ENCODE measurements at regions not wholly inside any gene's neighbourhood (a gene's known extent, or its start where the extent isn't known, plus 50 kb on each side); places are given as distances from the start of the nearest gene placed in this dataset.

DNA sequence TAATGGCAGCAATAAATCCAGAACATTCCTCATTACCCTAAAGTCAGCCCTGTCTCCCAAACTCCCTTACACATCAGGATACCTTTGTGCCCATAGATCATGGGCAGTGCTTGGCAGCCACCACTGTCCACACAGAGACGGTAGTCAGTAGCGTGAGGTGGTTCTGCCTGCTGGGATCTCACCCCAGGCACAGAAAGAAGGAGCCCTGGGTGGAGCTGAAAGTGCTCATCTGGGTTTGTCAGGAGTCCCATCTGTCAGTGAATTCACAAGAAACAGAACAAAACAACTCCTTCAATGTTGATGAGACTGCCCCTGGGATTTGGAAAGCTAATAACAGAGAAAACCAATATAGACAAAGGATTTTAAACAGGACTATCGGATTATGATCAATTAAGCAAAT lies 90.2 kb upstream of the PRSS58 start:
- no peak for DNase-seq (ENCODE audit: low read depth in 3 of 3, low spot score in 2 of 3)

DNA sequence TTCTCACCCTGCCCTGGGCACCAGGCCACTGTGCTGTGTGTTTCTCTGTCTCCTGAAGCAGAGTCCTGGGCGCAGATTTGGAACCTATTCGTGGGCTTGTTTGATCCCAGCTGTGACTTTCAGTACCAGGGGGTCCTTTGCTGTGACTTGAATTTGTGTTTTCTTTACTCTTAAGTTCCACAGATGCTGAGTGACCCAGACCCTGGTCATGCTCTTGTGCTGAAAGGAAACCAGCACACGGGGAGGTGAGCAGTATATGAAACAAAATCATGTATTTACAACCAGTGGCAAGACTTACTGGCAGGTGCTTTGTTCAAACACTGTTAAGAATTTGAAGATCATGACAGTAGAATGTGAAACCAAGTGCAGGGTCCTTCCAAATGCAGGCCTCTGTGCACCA lies 89.2 kb upstream of the PRSS58 start:
- DNase-seq (ENCODE audit: low read depth in 3 of 3, low spot score in 2 of 3), result no peak

DNA sequence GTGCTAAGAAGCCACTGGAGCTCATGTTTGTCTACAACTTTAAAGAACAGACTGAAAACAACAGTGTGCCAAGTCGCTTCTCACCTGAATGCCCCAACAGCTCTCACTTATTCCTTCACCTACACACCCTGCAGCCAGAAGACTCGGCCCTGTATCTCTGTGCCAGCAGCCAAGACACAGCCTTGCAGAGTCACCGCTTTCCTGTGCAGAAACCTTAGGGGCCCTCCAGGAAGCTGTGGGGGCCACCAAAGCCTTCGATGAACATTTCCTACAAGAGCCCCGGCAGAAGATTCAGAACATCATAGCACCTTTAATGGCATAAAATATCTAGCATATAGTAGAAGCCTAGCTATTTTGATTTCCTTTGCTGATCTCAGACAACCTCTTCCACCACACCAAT lies 88.0 kb upstream of the PRSS58 start:
- DNase-seq (ENCODE audit: low read depth in 3 of 3, low spot score in 2 of 3), result no peak

DNA sequence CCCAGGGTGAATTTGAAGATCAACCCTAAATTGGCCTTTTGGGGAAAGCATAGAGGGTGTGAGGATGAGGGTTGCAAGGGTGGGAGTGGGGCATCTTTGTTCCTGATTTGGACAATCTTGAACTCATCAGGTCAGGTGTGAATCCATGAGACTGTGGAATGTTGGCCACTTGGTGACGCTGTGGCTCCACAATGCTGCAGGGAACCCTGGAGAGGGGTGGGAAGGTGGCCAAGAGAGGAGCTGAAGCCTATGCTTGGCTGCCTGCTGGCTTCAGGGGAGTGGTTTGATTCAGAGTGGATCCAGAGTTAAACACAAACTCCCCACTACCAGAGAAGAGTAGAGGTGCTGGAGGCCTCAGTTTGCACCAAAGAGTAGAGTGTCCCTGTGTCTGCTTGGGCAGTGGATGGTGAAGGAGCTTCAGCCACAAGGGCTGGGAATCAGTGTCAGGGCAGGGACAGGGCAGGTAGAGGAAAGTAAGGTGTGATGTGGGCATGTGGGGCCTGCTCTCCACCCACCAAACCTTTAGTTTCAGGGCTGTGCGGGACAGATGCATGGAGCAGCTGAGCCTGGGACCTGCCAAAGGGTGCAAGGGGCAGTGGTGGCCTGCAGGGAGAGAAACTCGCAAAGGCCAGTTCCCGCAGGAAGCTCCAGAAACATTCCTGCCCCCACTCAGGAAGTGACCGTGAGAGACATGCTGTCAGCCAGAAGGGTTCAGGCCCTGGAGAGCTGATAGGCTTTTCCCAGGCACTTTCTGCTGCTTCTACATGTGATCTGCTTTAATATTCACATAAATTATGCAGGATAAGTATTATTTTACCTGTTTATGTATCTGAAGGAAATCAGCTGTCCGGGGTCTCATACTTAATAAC lies 81.0 kb upstream of the PRSS58 start:
- no peak for DNase-seq (ENCODE audit: low read depth in 3 of 3, low spot score in 2 of 3)

DNA sequence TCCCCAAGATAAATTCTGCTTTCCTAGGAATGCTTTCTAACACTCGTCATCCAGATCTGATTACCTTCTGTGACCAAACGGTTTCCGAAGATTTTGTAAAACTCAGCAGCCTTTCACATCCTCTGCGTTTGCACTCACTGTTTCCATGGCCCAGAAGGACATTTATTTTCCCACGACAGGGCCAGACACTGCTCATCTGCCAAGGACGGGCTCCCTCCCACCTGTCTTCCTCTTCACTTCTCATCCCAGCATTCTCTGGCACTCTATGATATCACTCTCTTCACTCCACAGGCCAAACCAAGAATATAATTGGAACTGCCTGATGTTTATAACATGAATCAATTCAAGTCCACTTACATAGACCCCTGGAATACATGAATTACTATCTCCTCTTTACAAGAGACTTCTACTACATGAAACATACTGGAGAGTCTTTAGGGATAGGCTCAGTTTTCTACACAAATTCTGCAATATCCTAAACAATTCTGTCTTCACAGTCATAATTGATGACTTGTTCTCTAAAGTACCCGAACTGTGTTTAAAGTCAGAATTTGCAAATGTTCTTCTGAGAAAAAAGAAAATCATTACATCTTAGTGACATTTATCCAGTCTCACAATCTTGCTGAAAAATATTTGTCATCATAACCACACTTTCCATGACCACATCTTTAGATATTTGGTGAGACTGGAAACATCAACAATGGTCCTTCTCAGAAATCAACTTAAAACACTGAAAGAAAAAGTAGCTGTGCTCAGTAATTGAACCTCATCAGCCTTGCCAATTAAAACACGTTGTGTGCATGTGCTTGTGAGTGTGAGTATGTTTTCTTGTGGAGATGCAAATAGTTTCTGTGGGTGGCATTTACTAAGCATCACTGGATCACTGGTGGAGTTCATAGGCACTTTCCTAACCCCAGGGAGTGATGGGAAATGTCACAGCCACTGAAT lies 79.5 kb upstream of the PRSS58 start:
- DNase-seq (ENCODE audit: low read depth in 3 of 3, low spot score in 2 of 3), result no peak

DNA sequence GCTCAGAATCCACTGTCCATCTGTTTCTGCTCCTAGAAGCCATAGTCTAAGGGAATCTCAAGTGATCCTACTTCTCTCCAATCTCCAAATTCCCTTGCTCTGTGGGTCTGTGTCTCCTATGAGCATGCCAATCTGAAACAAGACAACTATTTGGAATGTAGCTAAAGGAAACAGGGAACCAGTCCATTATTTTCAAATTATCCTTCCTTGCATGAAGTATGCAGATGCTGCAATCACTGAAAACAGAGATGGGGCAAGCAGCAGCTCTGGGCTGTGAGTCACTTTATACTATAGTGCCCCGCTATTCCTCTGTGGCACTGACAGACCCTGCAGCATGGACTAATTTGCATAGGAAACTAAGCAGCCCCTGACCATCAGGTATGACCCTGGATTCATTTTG lies 76.9 kb upstream of the PRSS58 start:
- DNase-seq (ENCODE audit: low read depth in 3 of 3, low spot score in 2 of 3), result no peak

DNA sequence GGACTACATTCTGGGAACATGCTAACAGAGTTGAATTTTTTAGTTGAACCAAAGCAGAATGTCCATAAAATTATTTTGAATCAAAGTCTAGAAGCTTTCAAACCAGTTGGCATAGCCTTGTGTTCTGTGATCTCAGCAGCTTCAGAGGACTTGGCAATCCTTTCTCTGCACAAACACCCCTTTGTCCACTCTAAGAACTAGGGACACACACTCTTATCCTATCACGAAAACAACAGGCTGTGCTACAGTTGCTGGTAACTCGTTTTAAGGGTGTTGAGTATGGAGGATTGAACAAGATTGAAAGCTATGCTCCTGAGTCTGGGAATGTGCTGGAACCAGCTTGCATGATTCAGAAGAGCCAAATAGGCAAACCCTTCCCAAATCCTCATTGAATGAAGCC lies 76.4 kb upstream of the PRSS58 start:
- DNase-seq (ENCODE audit: low read depth in 3 of 3, low spot score in 2 of 3), result no peak

DNA sequence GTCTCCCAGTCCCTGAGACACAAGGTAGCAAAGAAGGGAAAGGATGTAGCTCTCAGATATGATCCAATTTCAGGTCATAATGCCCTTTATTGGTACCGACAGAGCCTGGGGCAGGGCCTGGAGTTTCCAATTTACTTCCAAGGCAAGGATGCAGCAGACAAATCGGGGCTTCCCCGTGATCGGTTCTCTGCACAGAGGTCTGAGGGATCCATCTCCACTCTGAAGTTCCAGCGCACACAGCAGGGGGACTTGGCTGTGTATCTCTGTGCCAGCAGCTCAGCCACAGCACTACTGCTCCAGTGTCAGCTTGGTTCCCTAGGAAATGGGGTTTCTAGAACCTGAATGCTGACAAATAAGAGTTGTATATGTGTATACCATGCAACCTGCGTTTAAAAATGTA lies 74.6 kb upstream of the PRSS58 start:
- no peak for DNase-seq (ENCODE audit: low read depth in 3 of 3, low spot score in 2 of 3)

DNA sequence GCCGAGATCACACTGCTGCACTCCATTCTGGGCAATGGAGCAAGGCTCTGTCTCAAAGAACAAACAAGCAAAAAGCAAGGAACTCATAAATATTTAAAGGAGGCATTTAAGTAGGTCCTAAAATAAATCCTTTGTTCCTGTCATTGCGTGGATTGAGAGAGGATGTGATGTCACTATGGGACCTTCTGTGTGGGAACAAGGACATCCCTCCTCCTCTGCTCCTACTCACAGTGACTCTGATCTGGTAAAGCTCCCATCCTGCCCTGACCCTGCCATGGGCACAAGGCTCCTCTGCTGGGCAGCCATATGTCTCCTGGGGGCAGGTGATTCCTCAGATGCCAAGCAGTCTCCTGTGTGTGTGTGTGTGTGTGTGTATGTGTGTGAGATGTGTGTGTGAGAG lies 74.1 kb upstream of the PRSS58 start:
- no peak for DNase-seq (ENCODE audit: low read depth in 3 of 3, low spot score in 2 of 3)

DNA sequence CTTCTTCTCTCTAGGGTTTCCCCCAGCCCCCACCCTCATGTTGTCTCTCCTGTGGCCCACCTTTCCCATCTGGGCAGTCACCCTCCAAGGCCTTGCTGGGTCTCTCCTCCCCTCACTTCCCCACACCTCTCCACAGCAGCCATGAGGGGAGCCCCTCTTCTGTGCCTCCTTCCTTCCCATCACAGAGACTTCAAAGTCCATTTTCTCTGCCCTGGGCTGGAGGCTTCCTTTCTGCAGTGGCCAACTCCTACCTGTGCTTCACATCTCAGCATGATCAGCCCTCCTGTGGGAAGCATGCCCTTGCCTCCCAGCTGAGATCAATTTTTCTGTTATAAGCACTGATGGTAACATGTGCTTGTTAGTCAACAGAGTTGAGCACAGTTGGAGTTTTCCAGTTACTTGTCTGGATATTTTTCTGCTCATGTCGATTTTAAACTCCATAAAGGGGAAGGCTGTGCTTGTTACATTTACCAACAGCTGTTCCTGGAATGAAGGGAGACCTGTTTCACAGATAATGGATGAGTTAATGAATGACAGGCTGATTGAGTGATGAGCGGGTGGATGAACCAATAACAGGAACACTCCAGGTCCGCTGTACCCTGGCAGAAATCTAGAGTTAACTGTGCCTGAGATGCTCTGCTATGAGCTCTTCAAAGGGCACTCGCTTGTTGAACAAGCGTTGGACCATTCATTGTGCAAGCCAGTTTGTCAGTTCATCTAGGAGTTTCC lies 71.4 kb upstream of the PRSS58 start:
- DNase-seq (ENCODE audit: low read depth in 3 of 3, low spot score in 2 of 3), result no peak

DNA sequence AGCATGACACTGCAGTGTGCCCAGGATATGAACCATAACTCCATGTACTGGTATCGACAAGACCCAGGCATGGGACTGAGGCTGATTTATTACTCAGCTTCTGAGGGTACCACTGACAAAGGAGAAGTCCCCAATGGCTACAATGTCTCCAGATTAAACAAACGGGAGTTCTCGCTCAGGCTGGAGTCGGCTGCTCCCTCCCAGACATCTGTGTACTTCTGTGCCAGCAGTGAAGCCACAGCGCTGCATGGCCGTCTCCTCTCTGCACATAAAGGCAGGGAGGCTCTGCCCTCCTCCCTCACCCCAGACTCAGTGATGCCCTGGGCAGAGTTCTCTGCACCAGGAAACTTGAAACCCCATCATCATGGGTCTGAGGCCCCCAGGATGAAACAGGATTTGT lies 70.7 kb upstream of the PRSS58 start:
- no peak for DNase-seq (ENCODE audit: low read depth in 3 of 3, low spot score in 2 of 3)

DNA sequence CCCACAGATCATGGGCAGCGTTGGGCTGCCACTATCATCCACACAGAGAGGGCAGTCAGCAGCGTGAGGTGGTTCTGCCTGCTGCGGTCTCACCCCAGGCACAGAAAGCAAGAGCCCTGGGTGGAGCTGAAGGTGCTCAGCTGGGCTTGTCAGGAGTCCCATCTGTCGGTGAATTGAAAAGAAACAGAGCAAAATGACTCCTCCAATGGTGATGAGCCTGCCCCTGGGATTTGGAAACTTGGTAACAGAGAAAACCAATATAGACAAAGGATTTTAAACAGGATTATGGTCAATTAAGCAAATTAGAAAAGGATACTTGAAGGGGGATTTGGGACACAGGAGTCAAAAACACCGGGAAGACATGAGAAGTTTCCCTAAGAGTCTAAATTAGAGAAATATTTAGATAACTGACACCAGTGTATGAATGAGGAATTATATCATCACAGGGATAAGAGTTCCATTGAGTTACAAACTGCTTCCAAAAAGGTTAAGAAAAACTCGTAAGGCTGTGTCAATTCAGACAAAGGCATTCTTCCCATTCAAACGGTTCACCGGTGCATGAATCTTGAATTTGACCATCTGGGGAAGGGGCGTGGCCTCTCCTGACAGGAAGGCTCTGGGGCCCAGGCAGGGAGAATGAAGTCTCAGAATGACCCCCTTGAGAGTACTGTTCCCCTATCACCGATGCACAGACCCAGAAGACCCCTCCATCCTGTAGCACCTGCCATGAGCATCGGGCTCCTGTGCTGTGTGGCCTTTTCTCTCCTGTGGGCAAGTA lies 70.0 kb upstream of the PRSS58 start:
- DNase-seq (ENCODE audit: low read depth in 3 of 3, low spot score in 2 of 3), result no peak

DNA sequence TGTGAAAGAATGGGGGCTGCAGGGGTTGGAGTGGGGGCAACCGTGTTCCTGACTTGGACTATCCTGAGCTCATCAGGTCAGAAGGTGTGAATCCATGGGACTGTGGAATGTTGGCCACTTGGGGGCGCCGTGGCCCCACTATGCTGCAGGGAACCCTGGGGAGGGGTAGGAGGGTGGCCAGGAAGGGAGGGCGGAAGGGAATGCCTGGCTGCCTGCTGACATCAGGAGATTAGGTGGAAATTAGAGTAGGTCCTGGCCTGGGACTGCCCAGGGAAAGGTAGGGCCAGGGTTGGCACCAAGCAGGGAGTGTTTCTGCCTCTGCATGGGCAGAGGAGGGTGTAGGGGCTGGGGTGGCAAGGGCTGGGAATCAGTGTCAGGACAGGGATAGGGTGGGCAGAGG lies 65.8 kb upstream of the PRSS58 start:
- peak in 2 of 3 donors; percentile 27 to 41 for DNase-seq (ENCODE audit: low read depth in 3 of 3, low spot score in 2 of 3)

DNA sequence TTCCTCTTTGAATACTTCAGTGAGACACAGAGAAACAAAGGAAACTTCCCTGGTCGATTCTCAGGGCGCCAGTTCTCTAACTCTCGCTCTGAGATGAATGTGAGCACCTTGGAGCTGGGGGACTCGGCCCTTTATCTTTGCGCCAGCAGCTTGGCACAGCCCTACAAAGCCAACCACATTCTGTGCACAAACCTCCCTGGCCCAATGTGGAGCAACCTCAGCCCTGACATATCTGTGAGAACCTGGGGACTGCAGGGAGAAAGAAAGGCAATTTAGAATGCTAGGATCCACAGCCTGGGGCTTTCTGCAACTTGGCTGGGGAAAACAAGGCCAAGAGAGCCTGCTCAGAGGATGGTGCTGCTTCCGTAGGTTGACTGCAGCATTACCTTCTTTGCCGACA lies 63.5 kb upstream of the PRSS58 start:
- no peak for DNase-seq (ENCODE audit: low read depth in 3 of 3, low spot score in 2 of 3)

DNA sequence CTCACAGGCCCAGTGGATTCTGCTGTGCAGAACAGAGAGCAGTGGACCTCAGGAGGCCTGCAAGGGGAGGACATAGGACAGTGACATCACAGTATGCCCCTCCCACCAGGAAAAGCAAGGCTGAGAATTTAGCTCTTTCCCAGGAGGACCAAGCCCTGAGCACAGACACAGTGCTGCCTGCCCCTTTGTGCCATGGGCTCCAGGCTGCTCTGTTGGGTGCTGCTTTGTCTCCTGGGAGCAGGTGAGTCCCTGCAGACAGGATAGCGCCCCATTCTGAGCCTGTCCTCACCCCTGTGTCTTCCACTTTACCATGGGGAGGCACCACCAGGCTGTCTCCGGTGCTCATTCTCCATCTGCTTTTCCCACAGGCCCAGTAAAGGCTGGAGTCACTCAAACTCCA lies 63.0 kb upstream of the PRSS58 start:
- no peak for DNase-seq (ENCODE audit: low read depth in 3 of 3, low spot score in 2 of 3)

DNA sequence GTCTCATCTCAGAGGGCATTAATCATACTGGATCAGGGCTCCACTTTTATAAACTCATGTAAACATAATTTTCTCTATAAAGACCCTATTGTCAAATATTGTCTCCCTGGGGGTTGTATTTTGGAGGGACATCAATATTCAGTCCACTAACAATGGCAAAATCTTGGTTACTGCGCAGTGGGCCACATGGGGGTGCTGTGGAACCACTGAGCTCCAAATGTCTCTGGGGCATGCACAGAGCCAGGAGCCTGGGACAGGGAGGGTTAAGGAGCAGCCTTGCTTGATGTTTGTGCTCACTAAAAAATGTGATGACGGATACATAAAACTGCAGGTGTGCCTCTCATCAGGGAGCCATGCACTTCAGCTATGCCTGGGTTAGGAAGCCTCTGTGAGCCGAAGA lies 62.1 kb upstream of the PRSS58 start:
- no peak for DNase-seq (ENCODE audit: low read depth in 3 of 3, low spot score in 2 of 3)

DNA sequence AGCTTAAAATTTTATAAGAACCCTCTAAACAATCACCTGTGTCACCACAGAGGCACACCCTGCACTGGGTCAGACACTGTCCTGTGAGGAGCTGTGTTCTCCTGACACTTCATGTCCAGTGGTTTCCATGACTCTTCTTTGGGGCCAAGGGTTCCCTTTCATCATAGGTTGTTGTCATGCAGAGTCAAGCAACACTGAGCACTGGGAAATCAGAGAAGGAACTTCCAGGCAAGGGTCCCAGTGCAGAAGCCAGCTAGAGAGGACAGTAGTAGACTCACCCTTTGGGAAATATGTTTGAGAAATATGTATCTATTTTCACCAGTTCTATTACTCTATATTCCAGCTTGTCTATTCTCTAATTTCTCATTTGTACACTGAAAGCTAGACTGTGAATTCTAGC lies 56.4 kb upstream of the PRSS58 start:
- DNase-seq (ENCODE audit: low read depth in 3 of 3, low spot score in 2 of 3), result no peak

DNA sequence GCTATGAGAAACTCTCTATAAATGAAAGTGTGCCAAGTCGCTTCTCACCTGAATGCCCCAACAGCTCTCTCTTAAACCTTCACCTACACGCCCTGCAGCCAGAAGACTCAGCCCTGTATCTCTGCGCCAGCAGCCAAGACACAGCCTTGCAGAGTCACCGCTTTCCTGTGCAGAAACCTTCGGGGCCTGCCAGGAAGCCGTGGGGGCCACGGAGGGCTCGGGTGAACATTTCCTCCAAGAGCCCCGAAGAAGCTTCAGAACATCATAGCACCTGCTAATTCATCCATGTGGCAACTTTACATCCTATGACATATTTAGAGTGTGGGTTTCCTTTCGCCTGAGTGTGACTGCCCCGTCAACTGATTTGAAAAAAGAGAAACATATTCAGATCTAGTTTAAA lies 55.7 kb upstream of the PRSS58 start:
- no peak for DNase-seq (ENCODE audit: low read depth in 3 of 3, low spot score in 2 of 3)

DNA sequence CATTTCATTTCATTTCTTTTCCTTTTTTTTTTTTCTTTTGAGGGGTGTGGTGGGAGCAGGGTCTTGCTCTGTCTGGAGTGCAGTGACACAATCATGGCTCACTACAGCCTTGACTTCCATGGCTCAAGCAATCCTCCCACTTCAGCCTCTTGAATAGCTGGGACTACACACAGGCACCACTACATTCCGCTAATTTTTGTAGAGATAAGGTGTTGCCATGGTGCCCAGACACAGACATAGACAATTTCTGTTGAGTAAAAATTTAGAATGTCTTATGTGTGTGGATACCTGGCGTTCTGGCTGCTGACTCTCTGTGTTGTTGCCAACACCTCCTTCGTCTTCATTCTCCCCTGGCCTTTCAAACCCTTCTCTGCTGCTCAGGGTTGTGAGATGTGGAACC lies 54.0 kb upstream of the PRSS58 start:
- DNase-seq (ENCODE audit: low read depth in 3 of 3, low spot score in 2 of 3), result no peak

DNA sequence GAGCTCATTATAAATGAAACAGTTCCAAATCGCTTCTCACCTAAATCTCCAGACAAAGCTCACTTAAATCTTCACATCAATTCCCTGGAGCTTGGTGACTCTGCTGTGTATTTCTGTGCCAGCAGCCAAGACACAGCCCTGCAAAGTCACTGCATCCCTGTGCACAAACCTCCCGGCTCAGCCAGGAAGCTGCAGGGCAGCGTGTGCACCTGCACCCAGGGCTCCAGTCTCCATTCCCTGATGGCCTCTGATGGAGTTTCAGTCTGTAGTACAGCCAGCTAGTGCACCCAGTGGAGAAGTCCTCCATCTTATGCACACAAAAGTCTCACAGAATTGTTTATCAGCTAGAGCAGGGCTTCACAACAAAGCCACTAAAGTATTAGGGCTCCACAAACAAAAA lies 51.1 kb upstream of the PRSS58 start:
- DNase-seq (ENCODE audit: low read depth in 3 of 3, low spot score in 2 of 3), result no peak
